H1 (cell line): ENCODE measurements at regions not wholly inside any gene's neighbourhood (a gene's known extent, or its start where the extent isn't known, plus 50 kb on each side); places are given as distances from the start of the nearest gene placed in this dataset.

Experiments used
- ASH2L ChIP-seq: fragments of 200-600, 300-600 bp; sonication (generic); IDR thresholded peaks from one replicate; pipeline ENCODE4 v1.7.1; 2017; ENCODE audit warnings: low read length
- CREB1 ChIP-seq: IDR thresholded peaks from 2 replicates; pipeline ENCODE4 v1.6.1; 2012; ENCODE audit warnings: inconsistent platforms
- GTF2F1 ChIP-seq: IDR thresholded peaks from 2 replicates; pipeline ENCODE4 v1.6.1; 2012; ENCODE audit warnings: low read depth, low read length, improper control_type of control experiment, borderline replicate concordance
- POLR2A ChIP-seq, 2 experiments: IDR thresholded peaks; 1 replicate in 1 of 2; 2 replicates in 1 of 2; pipeline ENCODE4 v1.6.1; 2011; ENCODE audit warnings: low read depth in 2 of 2, low read length in 2 of 2, mild to moderate bottlenecking in 2 of 2; ENCODE audit errors: control extremely low read depth in 1 of 2
- TAF1 ChIP-seq: IDR thresholded peaks from 2 replicates; pipeline ENCODE4 v1.6.1; 2011; ENCODE audit warnings: mild to moderate bottlenecking, low read depth, low read length
- USF2 ChIP-seq: IDR thresholded peaks from 2 replicates; pipeline ENCODE4 v1.6.1; 2011; ENCODE audit warnings: low read length, improper control_type of control experiment

GRCh38 chr6:108748055-108748454, 100.2 kb upstream of the ARMC2 start (continued):
- no peak for TF ChIP-seq POLR2A (IDR thresholded peaks at IDR 0.05; ENCODE audit: control extremely low read depth in 1 of 2, low read depth in 2 of 2, low read length in 2 of 2)
- no peak for TF ChIP-seq TAF1
- no peak for TF ChIP-seq CREB1
- no peak for TF ChIP-seq GTF2F1
- TF ChIP-seq ASH2L, result no peak
- no peak for TF ChIP-seq USF2
- TF ChIP-seq, all 59 proteins: peak for 0
